Naive thymus-derived CD4-positive, alpha-beta T cell (primary cell): ENCODE measurements at regions not wholly inside any gene's neighbourhood (a gene's known extent, or its start where the extent isn't known, plus 50 kb on each side); places are given as distances from the start of the nearest gene placed in this dataset.

Experiments used
- ATAC-seq: fragments of 150-1000 bp; cut with Tn5 transposase; 2 replicates; pipeline ENCODE4 v1.10.0; 2021; ENCODE audit warnings: mild to moderate bottlenecking, moderate library complexity
- CTCF ChIA-PET: fragments of 350-600 bp; sonication (Branson Sonifier 250); formaldehyde crosslinking; loops from one replicate; lab custom pipeline; 2021; ENCODE audit warnings: antibody characterized with exemption; lab: Charles Lee
- POLR2A ChIA-PET: fragments of 350-600 bp; sonication (Branson Sonifier 250); formaldehyde crosslinking; loops from one replicate; lab custom pipeline; 2021; ENCODE audit warnings: antibody characterized with exemption, inconsistent platforms; lab: Charles Lee
- DNase-seq, 9 donors: peaks; one replicate each; pipeline versions ENCODE4 v3.0.0 to v3.0.0-alpha.2; 2020 to 2022; ENCODE audit warnings: mixed read lengths in 1 of 9
- H3K27ac ChIP-seq: one replicate; pipeline ENCODE4 v1.7.0; 2013; ENCODE audit warnings: mild to moderate bottlenecking, low read depth, low read length, moderate library complexity
- H3K27me3 ChIP-seq, 2 donors: one replicate each; pipeline ENCODE4 v1.7.0; 2013; ENCODE audit warnings: low read length in 2 of 2, mild to moderate bottlenecking in 2 of 2, moderate library complexity in 2 of 2; ENCODE audit not compliant: control insufficient read depth in 2 of 2, insufficient read depth in 2 of 2
- H3K36me3 ChIP-seq, 3 experiments: 1 replicate in 2 of 3; 2 replicates in 1 of 3; pipeline ENCODE4 v1.7.0; 2013; ENCODE audit warnings: low read length in 3 of 3, mild to moderate bottlenecking in 3 of 3, moderate library complexity in 1 of 3; ENCODE audit not compliant: insufficient read depth in 3 of 3, control insufficient read depth in 2 of 3
- H3K4me1 ChIP-seq, 2 donors: one replicate each; pipeline ENCODE4 v1.7.0; 2013; ENCODE audit warnings: low read length in 2 of 2, mild to moderate bottlenecking in 2 of 2, moderate library complexity in 1 of 2; ENCODE audit not compliant: control insufficient read depth in 2 of 2, insufficient read depth in 2 of 2
- H3K4me3 ChIP-seq: 2 replicates; pipeline ENCODE4 v1.7.0; 2013; ENCODE audit warnings: mild to moderate bottlenecking, low read length
- H3K9me3 ChIP-seq, 3 experiments: 1 replicate in 2 of 3; 2 replicates in 1 of 3; pipeline ENCODE4 v1.7.0; 2013; ENCODE audit warnings: low read length in 3 of 3; ENCODE audit not compliant: control insufficient read depth in 2 of 3
- H3K27ac Mint-ChIP-seq, 9 donors: one replicate each; pipeline ENCODE4 v1.8.0; 2020 to 2022; ENCODE audit warnings: mixed read lengths in 9 of 9, mild to moderate bottlenecking in 8 of 9, moderate library complexity in 5 of 9, inconsistent platforms in 2 of 9
- H3K27me3 Mint-ChIP-seq, 5 donors: one replicate each; pipeline ENCODE4 v1.8.0; 2021 to 2022; ENCODE audit warnings: mixed read lengths in 5 of 5, mild to moderate bottlenecking in 1 of 5
- H3K36me3 Mint-ChIP-seq, 5 donors: one replicate each; pipeline ENCODE4 v1.8.0; 2020 to 2022; ENCODE audit warnings: mixed read lengths in 5 of 5, mild to moderate bottlenecking in 3 of 5, inconsistent platforms in 1 of 5
- H3K4me1 Mint-ChIP-seq, 7 donors: one replicate each; pipeline ENCODE4 v1.8.0; 2020 to 2022; ENCODE audit warnings: mixed read lengths in 7 of 7, mild to moderate bottlenecking in 3 of 7, inconsistent platforms in 1 of 7
- H3K4me3 Mint-ChIP-seq, 10 donors: one replicate each; pipeline ENCODE4 v1.8.0; 2020 to 2022; ENCODE audit warnings: mild to moderate bottlenecking in 10 of 10, mixed read lengths in 10 of 10, moderate library complexity in 6 of 10, inconsistent platforms in 2 of 10
- H3K9me3 Mint-ChIP-seq, 11 donors: one replicate each; pipeline ENCODE4 v1.8.0; 2020 to 2022; ENCODE audit warnings: mixed read lengths in 11 of 11, mild to moderate bottlenecking in 4 of 11, inconsistent platforms in 1 of 11, moderate library complexity in 1 of 11
- intact Hi-C, 2 donors: fragments of 100-400 bp; cut with micrococcal nuclease; formaldehyde crosslinking; loops; one replicate each; pipeline ENCODE4 v1.15.1; 2023

DNA sequence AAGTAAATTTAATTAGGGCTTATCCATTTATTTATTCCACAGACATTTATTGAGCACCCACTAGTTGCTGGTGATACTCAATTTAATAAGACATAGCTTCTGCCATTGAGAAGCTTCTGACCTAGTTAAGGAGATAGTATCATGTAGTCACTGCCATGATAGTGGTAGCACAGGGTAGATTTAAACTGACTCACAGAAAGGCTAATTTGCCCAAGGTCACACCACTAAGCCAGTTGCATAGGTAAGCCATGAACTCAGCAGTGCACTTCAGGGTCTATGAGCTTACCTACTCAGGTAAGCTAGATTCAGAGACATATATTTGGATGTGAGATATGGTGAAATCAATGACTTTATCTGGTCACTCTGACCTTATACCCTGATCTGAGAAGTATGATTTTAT, 168.4 kb downstream of the TNFSF18 start:
- CTCF ChIA-PET, result interaction anchor here (0.7 kb wide), 1 partner anchor 23 kb away, joined by 3 read pairs; no protein-coding TSS in a partner anchor
- POLR2A ChIA-PET, result interaction anchor here (1.2 kb wide), 1 partner anchor 13 kb away, joined by 3 read pairs; no protein-coding TSS in a partner anchor
- H3K27me3 ChIP-seq, result no peaks in the 10 kb centered on the region
- H3K4me3 ChIP-seq, result no peak overlapping the region
- H3K27ac ChIP-seq, result no peak overlapping the region
- DNase-seq, result no peak
- Mint-ChIP-seq H3K27ac (no peak overlapping the region), H3K4me1 (peaks cover 0 to 17% (median 10%) of the 10 kb centered on the region in 7 donors), H3K9me3 (peaks cover 0 to 7% (median 0%) of the 10 kb centered on the region in 11 donors), H3K36me3 (no peaks in the 10 kb centered on the region), H3K27me3 (peaks cover 0 to 73% (median 0%) of the 10 kb centered on the region in 5 donors), H3K4me3 (no peak overlapping the region)
- H3K4me1 ChIP-seq, result peaks cover 0 to 12% of the 10 kb centered on the region in 2 donors
- no peaks in the 10 kb centered on the region for H3K36me3 ChIP-seq
- intact Hi-C loops, result no loop called here
- ATAC-seq, result no peak
- no peaks in the 10 kb centered on the region for H3K9me3 ChIP-seq

DNA sequence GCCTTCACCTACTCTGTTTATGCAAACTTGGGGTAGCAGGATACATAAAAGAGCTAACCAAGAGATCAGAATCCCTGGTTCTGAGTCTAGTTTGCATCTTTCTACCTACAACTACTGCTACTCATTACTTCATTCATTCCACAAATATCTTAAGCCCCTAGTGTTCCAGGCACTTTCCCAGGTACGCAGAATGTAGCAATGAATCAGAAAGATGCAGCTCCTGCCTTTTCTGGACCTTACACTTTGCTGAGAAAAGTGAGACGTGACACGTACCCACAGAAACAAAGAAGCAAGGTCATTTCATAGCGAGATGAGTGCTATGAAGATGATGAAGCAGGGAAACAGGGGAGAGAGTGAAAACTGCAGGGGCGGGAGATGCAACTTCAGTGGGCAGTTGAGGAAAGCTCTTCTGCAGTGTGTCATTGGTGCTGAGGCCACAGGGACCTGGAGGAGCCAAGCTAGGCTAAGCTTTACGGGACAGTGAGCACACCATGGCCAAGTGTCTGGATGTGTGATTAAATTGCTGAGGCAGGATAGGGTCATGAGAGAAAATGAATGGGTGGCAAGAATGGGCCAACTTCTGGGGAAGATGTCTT, 167.9 kb downstream of the TNFSF18 start:
- Histone ChIP-seq H3K4me3 (no peak overlapping the region), H3K27ac (no peak overlapping the region), H3K9me3 (no peaks in the 10 kb centered on the region), H3K4me1 (peaks cover 0 to 12% of the 10 kb centered on the region in 2 donors), H3K27me3 (no peaks in the 10 kb centered on the region), H3K36me3 (no peaks in the 10 kb centered on the region)
- CTCF ChIA-PET, result interaction anchor here (0.6 to 0.7 kb wide), 2 partner anchors 23 to 631 kb away, joined by 3 to 4 read pairs; no protein-coding TSS in a partner anchor
- Mint-ChIP-seq H3K27ac (peak overlapping the region in 1 of 9 donors; percentile 12), H3K9me3 (peaks cover 0 to 7% (median 0%) of the 10 kb centered on the region in 11 donors), H3K4me1 (peaks cover 0 to 17% (median 10%) of the 10 kb centered on the region in 7 donors), H3K36me3 (no peaks in the 10 kb centered on the region), H3K27me3 (peaks cover 0 to 78% (median 0%) of the 10 kb centered on the region in 5 donors), H3K4me3 (peak overlapping the region in 4 of 10 donors; percentile 16 to 46 (median 34))
- DNase-seq, result no peak
- no peak for ATAC-seq
- intact Hi-C loops, result loop anchor here in 1 of 2 donors (1.0 kb wide), 1 partner anchor 10 kb away; no protein-coding TSS in a partner anchor
- POLR2A ChIA-PET, result interaction anchor here (1.2 kb wide), 1 partner anchor 12 kb away, joined by 3 read pairs; no protein-coding TSS in a partner anchor

DNA sequence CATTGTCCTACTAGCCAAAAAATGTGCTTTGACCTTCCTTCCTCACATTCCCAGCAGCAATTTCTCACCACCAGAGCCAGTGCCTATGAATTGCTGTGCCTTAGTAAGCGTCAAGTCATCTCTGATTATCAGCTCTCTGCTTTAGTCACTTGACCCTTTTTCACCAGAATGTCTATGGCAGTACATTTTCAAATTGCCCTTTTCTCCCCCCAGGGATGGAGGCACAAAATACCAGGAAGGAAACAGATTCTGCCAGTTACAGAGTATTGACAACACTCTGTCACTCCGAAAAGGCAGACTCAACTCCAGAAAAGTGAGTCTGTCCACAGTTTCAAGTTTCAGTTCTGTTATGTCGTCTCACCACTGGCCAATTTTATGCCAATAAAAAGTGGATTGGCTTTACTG, 167.4 kb downstream of the TNFSF18 start:
- Histone ChIP-seq H3K27ac (no peak overlapping the region), H3K36me3 (no peaks in the 10 kb centered on the region), H3K4me1 (peaks cover 0 to 12% of the 10 kb centered on the region in 2 donors), H3K9me3 (no peaks in the 10 kb centered on the region), H3K27me3 (no peaks in the 10 kb centered on the region), H3K4me3 (peak overlapping the region; percentile 11)
- ATAC-seq (no peak), DNase-seq (no peak)
- peaks cover 0 to 80% (median 0%) of the 10 kb centered on the region in 5 donors for H3K27me3 Mint-ChIP-seq
- peaks cover 0 to 7% (median 0%) of the 10 kb centered on the region in 11 donors for H3K9me3 Mint-ChIP-seq
- peak overlapping the region in 1 of 9 donors; percentile 22 for H3K27ac Mint-ChIP-seq
- peak overlapping the region in 3 of 10 donors; percentile 11 to 45 (median 22) for H3K4me3 Mint-ChIP-seq
- ChIA-PET POLR2A (no interaction called here), CTCF (interaction anchor here (0.6 kb wide), 1 partner anchor 631 kb away, joined by 4 read pairs; no protein-coding TSS in a partner anchor)
- H3K36me3 Mint-ChIP-seq, result no peaks in the 10 kb centered on the region
- intact Hi-C loops, result loop anchor here in 1 of 2 donors (1.0 kb wide), 1 partner anchor 10 kb away; no protein-coding TSS in a partner anchor
- H3K4me1 Mint-ChIP-seq, result peaks cover 0 to 17% (median 10%) of the 10 kb centered on the region in 7 donors

DNA sequence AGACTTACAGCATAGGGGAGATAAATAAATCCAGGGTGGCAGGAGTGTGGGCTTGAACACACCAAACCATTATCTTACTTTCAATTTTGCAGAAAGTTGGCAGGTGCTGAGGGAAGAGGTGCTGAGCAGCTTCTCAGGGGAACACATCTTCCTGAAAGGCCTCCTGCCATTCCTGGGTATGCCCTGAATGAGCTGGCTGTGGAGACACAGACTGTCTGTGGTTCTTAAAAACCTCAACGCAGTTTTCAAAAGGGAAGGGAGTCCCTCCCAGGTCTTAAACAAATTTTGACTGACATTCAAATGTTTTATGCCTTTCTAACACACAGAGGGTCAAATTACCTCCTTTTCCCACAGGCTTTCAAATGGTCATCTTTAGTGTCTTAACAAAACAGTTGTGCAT, 166.9 kb downstream of the TNFSF18 start:
- Mint-ChIP-seq H3K4me3 (peak overlapping the region in 3 of 10 donors; percentile 6 to 45 (median 11)), H3K27ac (peak overlapping the region in 1 of 9 donors; percentile 22), H3K4me1 (peaks cover 0 to 17% (median 10%) of the 10 kb centered on the region in 7 donors), H3K9me3 (peaks cover 0 to 8% (median 0%) of the 10 kb centered on the region in 11 donors), H3K36me3 (no peaks in the 10 kb centered on the region), H3K27me3 (peaks cover 0 to 83% (median 0%) of the 10 kb centered on the region in 5 donors)
- CTCF ChIA-PET, result no interaction called here
- ATAC-seq (no peak), DNase-seq (no peak)
- H3K27ac ChIP-seq, result no peak overlapping the region
- H3K4me1 ChIP-seq, result peaks cover 0 to 12% of the 10 kb centered on the region in 2 donors
- H3K36me3 ChIP-seq, result no peaks in the 10 kb centered on the region
- no peaks in the 10 kb centered on the region for H3K27me3 ChIP-seq
- intact Hi-C loops, result loop anchor here in 1 of 2 donors (1.0 kb wide), 1 partner anchor 9 kb away; no protein-coding TSS in a partner anchor
- POLR2A ChIA-PET, result interaction anchor here (1.0 kb wide), 1 partner anchor 319 kb away, joined by 3 read pairs; no protein-coding TSS in a partner anchor
- no peaks in the 10 kb centered on the region for H3K9me3 ChIP-seq
- peak overlapping the region; percentile 11 for H3K4me3 ChIP-seq

DNA sequence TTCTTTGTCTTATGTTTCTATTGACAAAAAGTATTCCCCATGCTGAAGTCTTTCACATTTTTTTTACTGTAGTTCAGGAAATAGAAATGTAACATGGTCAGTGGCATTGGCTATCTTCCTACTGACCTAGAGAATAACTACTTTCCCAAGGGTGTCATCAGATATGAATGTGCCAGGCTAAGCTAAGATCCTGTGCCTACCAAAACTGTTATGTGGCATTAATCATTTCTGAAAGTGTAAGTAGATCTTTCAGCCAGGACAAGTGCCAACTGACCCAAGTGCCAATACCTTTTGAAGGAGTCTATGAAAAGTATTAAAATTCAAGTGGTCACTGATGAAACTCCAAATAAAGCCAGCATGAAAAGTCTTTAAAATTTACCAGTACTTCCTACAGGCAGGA, 165.3 kb downstream of the TNFSF18 start:
- peaks cover 0 to 9% (median 3%) of the 10 kb centered on the region in 11 donors for H3K9me3 Mint-ChIP-seq
- no peak overlapping the region for H3K4me3 Mint-ChIP-seq
- intact Hi-C loops, result no loop called here
- peaks cover 0 to 80% (median 0%) of the 10 kb centered on the region in 5 donors for H3K27me3 Mint-ChIP-seq
- H3K4me1 Mint-ChIP-seq, result peaks cover 0 to 17% (median 10%) of the 10 kb centered on the region in 7 donors
- ChIA-PET CTCF (no interaction called here), POLR2A (interaction anchor here (0.6 kb wide), 1 partner anchor 1576 kb away, joined by 3 read pairs; no protein-coding TSS in a partner anchor)
- no peak for ATAC-seq
- Histone ChIP-seq H3K4me1 (peaks cover 0 to 12% of the 10 kb centered on the region in 2 donors), H3K27me3 (no peaks in the 10 kb centered on the region), H3K36me3 (no peaks in the 10 kb centered on the region), H3K9me3 (no peaks in the 10 kb centered on the region), H3K4me3 (no peak overlapping the region), H3K27ac (no peak overlapping the region)
- H3K36me3 Mint-ChIP-seq, result no peaks in the 10 kb centered on the region
- DNase-seq, result no peak
- H3K27ac Mint-ChIP-seq, result no peak overlapping the region

DNA sequence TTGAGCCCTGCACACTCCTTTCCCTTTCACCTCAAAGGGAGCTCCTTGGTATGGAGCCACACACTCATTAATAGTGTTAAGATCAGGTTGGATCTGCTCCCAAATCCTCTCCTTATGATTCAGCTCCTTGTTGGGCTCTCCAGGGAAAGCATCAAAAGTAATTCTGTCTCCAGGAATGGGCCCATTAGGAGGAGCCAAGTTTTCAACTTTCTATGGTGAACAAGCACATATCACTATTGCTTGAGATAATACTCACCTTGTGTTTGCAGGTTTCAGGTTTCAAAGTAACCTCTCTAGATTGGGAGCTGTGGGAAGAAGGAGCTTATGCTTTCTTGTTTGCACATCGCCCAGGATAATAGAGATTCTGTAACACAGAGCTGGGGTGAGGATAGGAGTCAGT, 164.8 kb downstream of the TNFSF18 start:
- ATAC-seq (no peak), DNase-seq (no peak)
- H3K36me3 Mint-ChIP-seq, result peaks cover 0 to 2% (median 0%) of the 10 kb centered on the region in 5 donors
- H3K4me1 Mint-ChIP-seq, result peaks cover 0 to 17% (median 10%) of the 10 kb centered on the region in 7 donors
- POLR2A ChIA-PET, result no interaction called here
- Histone ChIP-seq H3K36me3 (no peaks in the 10 kb centered on the region), H3K27me3 (no peaks in the 10 kb centered on the region), H3K4me3 (no peak overlapping the region), H3K9me3 (no peaks in the 10 kb centered on the region), H3K4me1 (peaks cover 0 to 12% of the 10 kb centered on the region in 2 donors), H3K27ac (no peak overlapping the region)
- H3K4me3 Mint-ChIP-seq, result no peak overlapping the region
- CTCF ChIA-PET, result no interaction called here
- peaks cover 0 to 9% (median 3%) of the 10 kb centered on the region in 11 donors for H3K9me3 Mint-ChIP-seq
- peaks cover 0 to 77% (median 0%) of the 10 kb centered on the region in 5 donors for H3K27me3 Mint-ChIP-seq
- no peak overlapping the region for H3K27ac Mint-ChIP-seq
- intact Hi-C loops, result no loop called here
